ENCODE measurements at regions not wholly inside any gene's neighbourhood (a gene's known extent, or its start where the extent isn't known, plus 50 kb on each side); places are given as distances from the start of the nearest gene placed in this dataset.

GRCh38 chr7:10221084-10221483 lies 752.6 kb upstream of the PHF14 start:
- Histone ChIP-seq H3K27ac (ENCODE audit: low read length) (no peak overlapping the region), H3K4me1 (ENCODE audit: low read length) (no peaks in the 10 kb centered on the region), H3K27me3 (replicated peaks; ENCODE audit: insufficient read depth, low read length) (no peaks in the 10 kb centered on the region), H3K79me2 (ENCODE audit: low read length) (no peaks in the 10 kb centered on the region), H3K4me3 (ENCODE audit: low read length) (no peak overlapping the region), H3K9me3 (replicated peaks; ENCODE audit: insufficient read depth, low read length) (no peaks in the 10 kb centered on the region), H4K20me1 (ENCODE audit: insufficient read depth, low read length) (no peaks in the 10 kb centered on the region), H3K9me2 (replicated peaks; ENCODE audit: insufficient read depth, low read length) (no peaks in the 10 kb centered on the region), H2AFZ (ENCODE audit: low read length) (no peak overlapping the region), H3K4me2 (ENCODE audit: low read depth, low read length) (no peak overlapping the region), H3K36me3 (replicated peaks; ENCODE audit: insufficient read depth, low read length) (no peaks in the 10 kb centered on the region), H3F3A (ENCODE audit: insufficient read depth, low read length) (no peaks in the 10 kb centered on the region), H3K9ac (ENCODE audit: low read length) (no peak overlapping the region)
- no peak for DNase-seq
- TF ChIP-seq, protein P1, sequence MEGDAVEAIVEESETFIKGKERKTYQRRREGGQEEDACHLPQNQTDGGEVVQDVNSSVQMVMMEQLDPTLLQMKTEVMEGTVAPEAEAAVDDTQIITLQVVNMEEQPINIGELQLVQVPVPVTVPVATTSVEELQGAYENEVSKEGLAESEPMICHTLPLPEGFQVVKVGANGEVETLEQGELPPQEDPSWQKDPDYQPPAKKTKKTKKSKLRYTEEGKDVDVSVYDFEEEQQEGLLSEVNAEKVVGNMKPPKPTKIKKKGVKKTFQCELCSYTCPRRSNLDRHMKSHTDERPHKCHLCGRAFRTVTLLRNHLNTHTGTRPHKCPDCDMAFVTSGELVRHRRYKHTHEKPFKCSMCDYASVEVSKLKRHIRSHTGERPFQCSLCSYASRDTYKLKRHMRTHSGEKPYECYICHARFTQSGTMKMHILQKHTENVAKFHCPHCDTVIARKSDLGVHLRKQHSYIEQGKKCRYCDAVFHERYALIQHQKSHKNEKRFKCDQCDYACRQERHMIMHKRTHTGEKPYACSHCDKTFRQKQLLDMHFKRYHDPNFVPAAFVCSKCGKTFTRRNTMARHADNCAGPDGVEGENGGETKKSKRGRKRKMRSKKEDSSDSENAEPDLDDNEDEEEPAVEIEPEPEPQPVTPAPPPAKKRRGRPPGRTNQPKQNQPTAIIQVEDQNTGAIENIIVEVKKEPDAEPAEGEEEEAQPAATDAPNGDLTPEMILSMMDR (IDR thresholded peaks at IDR 0.05; ENCODE audit: low read length), result no peak
- no peak for TF ChIP-seq EZH2 (optimal IDR thresholded peaks at IDR 0.05; ENCODE audit: low read depth, low read length)
- no peak for TF ChIP-seq EZH2phosphoT487 (IDR thresholded peaks at IDR 0.05; ENCODE audit: low read length)

GRCh38 chr7:10222976-10223375 lies 750.7 kb upstream of the PHF14 start:
- no peaks in the 10 kb centered on the region for H3K4me1 ChIP-seq (ENCODE audit: low read length)
- no peaks in the 10 kb centered on the region for H3F3A ChIP-seq (ENCODE audit: insufficient read depth, low read length)
- no peaks in the 10 kb centered on the region for H3K9me3 ChIP-seq (replicated peaks; ENCODE audit: insufficient read depth, low read length)
- no peaks in the 10 kb centered on the region for H3K79me2 ChIP-seq (ENCODE audit: low read length)
- no peak overlapping the region for H2AFZ ChIP-seq (ENCODE audit: low read length)
- no peaks in the 10 kb centered on the region for H3K27me3 ChIP-seq (replicated peaks; ENCODE audit: insufficient read depth, low read length)
- H3K9ac ChIP-seq (ENCODE audit: low read length), result no peak overlapping the region
- TF ChIP-seq EZH2phosphoT487 (IDR thresholded peaks at IDR 0.05; ENCODE audit: low read length), result no peak
- no peak for TF ChIP-seq EZH2 (optimal IDR thresholded peaks at IDR 0.05; ENCODE audit: low read depth, low read length)
- TF ChIP-seq, protein P1 (IDR thresholded peaks at IDR 0.05; ENCODE audit: low read length), result no peak
- H3K4me3 ChIP-seq (ENCODE audit: low read length), result no peak overlapping the region
- H3K4me2 ChIP-seq (ENCODE audit: low read depth, low read length), result no peak overlapping the region
- no peaks in the 10 kb centered on the region for H3K9me2 ChIP-seq (replicated peaks; ENCODE audit: insufficient read depth, low read length)
- no peaks in the 10 kb centered on the region for H3K36me3 ChIP-seq (replicated peaks; ENCODE audit: insufficient read depth, low read length)
- no peaks in the 10 kb centered on the region for H4K20me1 ChIP-seq (ENCODE audit: insufficient read depth, low read length)
- no peak for DNase-seq
- no peak overlapping the region for H3K27ac ChIP-seq (ENCODE audit: low read length)

GRCh38 chr7:10225275-10225674 lies 748.4 kb upstream of the PHF14 start:
- DNase-seq, result no peak
- no peaks in the 10 kb centered on the region for H3K79me2 ChIP-seq (ENCODE audit: low read length)
- no peaks in the 10 kb centered on the region for H3K4me1 ChIP-seq (ENCODE audit: low read length)
- no peak for TF ChIP-seq EZH2 (optimal IDR thresholded peaks at IDR 0.05; ENCODE audit: low read depth, low read length)
- TF ChIP-seq EZH2phosphoT487 (IDR thresholded peaks at IDR 0.05; ENCODE audit: low read length), result no peak
- TF ChIP-seq, protein P1 (IDR thresholded peaks at IDR 0.05; ENCODE audit: low read length), result no peak
- H3K9me2 ChIP-seq (replicated peaks; ENCODE audit: insufficient read depth, low read length), result no peaks in the 10 kb centered on the region
- H3K4me2 ChIP-seq (ENCODE audit: low read depth, low read length), result no peak overlapping the region
- no peaks in the 10 kb centered on the region for H3K36me3 ChIP-seq (replicated peaks; ENCODE audit: insufficient read depth, low read length)
- H2AFZ ChIP-seq (ENCODE audit: low read length), result no peak overlapping the region
- no peaks in the 10 kb centered on the region for H4K20me1 ChIP-seq (ENCODE audit: insufficient read depth, low read length)
- no peaks in the 10 kb centered on the region for H3K9me3 ChIP-seq (replicated peaks; ENCODE audit: insufficient read depth, low read length)
- H3F3A ChIP-seq (ENCODE audit: insufficient read depth, low read length), result no peaks in the 10 kb centered on the region
- no peak overlapping the region for H3K9ac ChIP-seq (ENCODE audit: low read length)
- H3K27ac ChIP-seq (ENCODE audit: low read length), result no peak overlapping the region
- H3K4me3 ChIP-seq (ENCODE audit: low read length), result no peak overlapping the region
- no peaks in the 10 kb centered on the region for H3K27me3 ChIP-seq (replicated peaks; ENCODE audit: insufficient read depth, low read length)

All from MM.1S (cell line).